Trophoblast cell (in vitro differentiated cells and primary cell): ENCODE measurements at regions not wholly inside any gene's neighbourhood (a gene's known extent, or its start where the extent isn't known, plus 50 kb on each side); places are given as distances from the start of the nearest gene placed in this dataset.

Experiments
- DNase-seq, 2 donors: peaks; one replicate each; pipeline ENCODE4 v3.0.0-alpha.2; 2016
- H2AFZ ChIP-seq: 2 replicates; pipeline ENCODE4 v1.6.1; 2013; ENCODE audit warnings: low read length, moderate library complexity, mild to moderate bottlenecking; ENCODE audit not compliant: insufficient read depth, poor library complexity
- H2AK5ac ChIP-seq: 2 replicates; pipeline ENCODE4 v1.6.1; 2013; ENCODE audit warnings: mild to moderate bottlenecking, low read length
- H2BK120ac ChIP-seq: 2 replicates; pipeline ENCODE4 v1.6.1; 2013; ENCODE audit warnings: low read length, mild to moderate bottlenecking, moderate library complexity; ENCODE audit not compliant: insufficient read depth, poor library complexity
- H2BK12ac ChIP-seq: 2 replicates; pipeline ENCODE4 v1.6.1; 2013; ENCODE audit warnings: mild to moderate bottlenecking, low read length, moderate library complexity
- H2BK5ac ChIP-seq: 2 replicates; pipeline ENCODE4 v1.6.1; 2013; ENCODE audit warnings: low read length, low read depth, moderate library complexity, mild to moderate bottlenecking; ENCODE audit not compliant: poor library complexity
- H3K14ac ChIP-seq: 2 replicates; pipeline ENCODE4 v1.6.1; 2013; ENCODE audit warnings: mild to moderate bottlenecking, low read length
- H3K18ac ChIP-seq: 2 replicates; pipeline ENCODE4 v1.6.1; 2013; ENCODE audit warnings: mild to moderate bottlenecking, low read length
- H3K23ac ChIP-seq: 2 replicates; pipeline ENCODE4 v1.6.1; 2013; ENCODE audit warnings: low read length
- H3K27ac ChIP-seq: 2 replicates; pipeline ENCODE4 v1.5.1; 2013; ENCODE audit warnings: low read depth, mild to moderate bottlenecking, inconsistent platforms, low read length, moderate library complexity
- H3K27me3 ChIP-seq: 2 replicates; pipeline ENCODE4 v1.6.1; 2013; ENCODE audit warnings: inconsistent platforms, mild to moderate bottlenecking, low read length, moderate library complexity; ENCODE audit not compliant: insufficient read depth
- H3K36me3 ChIP-seq, 2 experiments: 1 replicate in 1 of 2; 2 replicates in 1 of 2; pipeline ENCODE4 v1.6.1; 2013; ENCODE audit warnings: low read length in 2 of 2, mild to moderate bottlenecking in 2 of 2, moderate library complexity in 1 of 2; ENCODE audit not compliant: insufficient read depth in 2 of 2, control insufficient read depth in 1 of 2
- H3K4ac ChIP-seq: 2 replicates; pipeline ENCODE4 v1.6.1; 2013; ENCODE audit warnings: low read depth, mild to moderate bottlenecking, low read length, moderate library complexity
- H3K4me1 ChIP-seq, 2 experiments: 1 replicate in 1 of 2; 2 replicates in 1 of 2; pipeline ENCODE4 v1.6.1; 2013; ENCODE audit warnings: low read length in 2 of 2, mild to moderate bottlenecking in 2 of 2, moderate library complexity in 1 of 2; ENCODE audit not compliant: insufficient read depth in 2 of 2, control insufficient read depth in 1 of 2
- H3K4me2 ChIP-seq: 2 replicates; pipeline ENCODE4 v1.6.1; 2013; ENCODE audit warnings: inconsistent platforms, mild to moderate bottlenecking, low read length, moderate library complexity
- H3K4me3 ChIP-seq: 2 replicates; pipeline ENCODE4 v1.5.1; 2013; ENCODE audit warnings: mild to moderate bottlenecking, low read depth, low read length, inconsistent platforms
- H3K79me1 ChIP-seq: one replicate; pipeline ENCODE4 v1.6.1; 2013; ENCODE audit warnings: low read length
- H3K79me2 ChIP-seq: 2 replicates; pipeline ENCODE4 v1.6.1; 2013; ENCODE audit warnings: low read length, mild to moderate bottlenecking; ENCODE audit not compliant: control insufficient read depth, insufficient read depth, poor library complexity
- H3K9ac ChIP-seq: 2 replicates; pipeline ENCODE4 v1.6.1; 2013; ENCODE audit warnings: mild to moderate bottlenecking, low read length
- H3K9me3 ChIP-seq: 2 replicates; pipeline ENCODE4 v1.6.1; 2013; ENCODE audit warnings: low read depth, mild to moderate bottlenecking, control low read depth, inconsistent platforms, low read length; ENCODE audit not compliant: insufficient read depth
- H4K12ac ChIP-seq: 2 replicates; pipeline ENCODE4 v1.6.1; 2013; ENCODE audit warnings: low read depth, mild to moderate bottlenecking, low read length, moderate library complexity
- H4K8ac ChIP-seq: 2 replicates; pipeline ENCODE4 v1.6.1; 2013; ENCODE audit warnings: low read depth, mild to moderate bottlenecking, low read length, moderate library complexity
- H4K91ac ChIP-seq: one replicate; pipeline ENCODE4 v1.6.1; 2013; ENCODE audit warnings: low read depth, mild to moderate bottlenecking, low read length, moderate library complexity
- WGBS: extraction: QIAGEN DNeasy Blood & Tissue Kit; methylation state at CpG from one replicate; pipeline ENCODE4 v1.1.7; 2013; ENCODE audit warnings: missing lambda C conversion rate; ENCODE audit not compliant: insufficient read length, insufficient coverage; ENCODE audit errors: extremely low coverage; 5-methylcytosine and 5-hydroxymethylcytosine counted together

GRCh38 chr12:125353871-125354270, 288.6 kb downstream of the AACS start:
- Histone ChIP-seq H3K27me3 (no peaks in the 10 kb centered on the region), H3K4me2 (no peak overlapping the region), H2BK120ac (no peak overlapping the region), H3K79me2 (no peaks in the 10 kb centered on the region), H2AK5ac (no peak overlapping the region), H3K4me3 (no peak overlapping the region), H3K14ac (no peak overlapping the region), H2AFZ (no peak overlapping the region), H2BK12ac (no peak overlapping the region), H3K9ac (no peak overlapping the region), H3K9me3 (peaks cover 8% of the 10 kb centered on the region), H3K18ac (no peak overlapping the region), H3K36me3 (no peaks in the 10 kb centered on the region), H4K12ac (no peak overlapping the region), H4K8ac (no peak overlapping the region), H3K79me1 (no peaks in the 10 kb centered on the region), H2BK5ac (no peak overlapping the region), H3K27ac (no peak overlapping the region), H3K23ac (no peak overlapping the region), H4K91ac (no peak overlapping the region), H3K4me1 (no peaks in the 10 kb centered on the region), H3K4ac (no peak overlapping the region)
- no CpG with 5 or more reads among the region's 2 CpGs for WGBS
- DNase-seq = no peak

- H3K79me1 ChIP-seq = no peaks in the 10 kb centered on the region
- no peak overlapping the region for H2BK5ac ChIP-seq
- peaks cover 4% of the 10 kb centered on the region for H3K9me3 ChIP-seq
- H3K18ac ChIP-seq = no peak overlapping the region
- H3K27me3 ChIP-seq = no peaks in the 10 kb centered on the region
- H2AK5ac ChIP-seq = no peak overlapping the region
- no peak overlapping the region for H3K9ac ChIP-seq
- no peaks in the 10 kb centered on the region for H3K36me3 ChIP-seq
- H3K27ac ChIP-seq = no peak overlapping the region
- no peak overlapping the region for H3K4me2 ChIP-seq
- WGBS = no CpG with 5 or more reads among the region's 7 CpGs
- no peak overlapping the region for H3K4ac ChIP-seq
- no peaks in the 10 kb centered on the region for H3K79me2 ChIP-seq
- H3K14ac ChIP-seq = no peak overlapping the region
- no peak overlapping the region for H2AFZ ChIP-seq
- no peak for DNase-seq
- no peak overlapping the region for H4K12ac ChIP-seq
- H2BK12ac ChIP-seq = no peak overlapping the region
- no peak overlapping the region for H3K4me3 ChIP-seq
- no peak overlapping the region for H3K23ac ChIP-seq
- H3K4me1 ChIP-seq = peaks cover 0 to 3% of the 10 kb centered on the region in 2 experiments
- no peak overlapping the region for H2BK120ac ChIP-seq
- no peak overlapping the region for H4K8ac ChIP-seq
- no peak overlapping the region for H4K91ac ChIP-seq
Observed at GRCh38 chr12:125355614-125356013, 290.4 kb downstream of the AACS start.

- H2AFZ ChIP-seq = no peak overlapping the region
- no peak for DNase-seq
- H4K8ac ChIP-seq = no peak overlapping the region
- WGBS = no CpG with 5 or more reads among the region's 4 CpGs
- H3K4me3 ChIP-seq = no peak overlapping the region
- H2BK120ac ChIP-seq = no peak overlapping the region
- no peak overlapping the region for H3K4me2 ChIP-seq
- H3K36me3 ChIP-seq = no peaks in the 10 kb centered on the region
- H3K9ac ChIP-seq = no peak overlapping the region
- peaks cover 0 to 3% of the 10 kb centered on the region in 2 experiments for H3K4me1 ChIP-seq
- H3K18ac ChIP-seq = no peak overlapping the region
- no peaks in the 10 kb centered on the region for H3K79me1 ChIP-seq
- H3K9me3 ChIP-seq = peaks cover 4% of the 10 kb centered on the region
- H2BK12ac ChIP-seq = no peak overlapping the region
- H2BK5ac ChIP-seq = no peak overlapping the region
- H3K27me3 ChIP-seq = no peaks in the 10 kb centered on the region
- no peak overlapping the region for H4K91ac ChIP-seq
- no peak overlapping the region for H2AK5ac ChIP-seq
- no peaks in the 10 kb centered on the region for H3K79me2 ChIP-seq
- H3K4ac ChIP-seq = no peak overlapping the region
- H3K27ac ChIP-seq = no peak overlapping the region
- H3K23ac ChIP-seq = no peak overlapping the region
- H4K12ac ChIP-seq = no peak overlapping the region
- no peak overlapping the region for H3K14ac ChIP-seq
Observed at GRCh38 chr12:125356111-125356510, 290.9 kb downstream of the AACS start.

- H3K18ac ChIP-seq = no peak overlapping the region
- no peaks in the 10 kb centered on the region for H3K79me1 ChIP-seq
- no peak overlapping the region for H4K8ac ChIP-seq
- H3K23ac ChIP-seq = no peak overlapping the region
- H2BK12ac ChIP-seq = no peak overlapping the region
- H3K79me2 ChIP-seq = no peaks in the 10 kb centered on the region
- no peak overlapping the region for H3K4me3 ChIP-seq
- H2AK5ac ChIP-seq = no peak overlapping the region
- H3K4me1 ChIP-seq = peaks cover 0 to 3% of the 10 kb centered on the region in 2 experiments
- H3K9ac ChIP-seq = no peak overlapping the region
- no peak for DNase-seq
- H2BK120ac ChIP-seq = no peak overlapping the region
- no peak overlapping the region for H3K4ac ChIP-seq
- H2AFZ ChIP-seq = no peak overlapping the region
- H3K27ac ChIP-seq = no peak overlapping the region
- WGBS = no CpG with 5 or more reads among the region's 3 CpGs
- no peaks in the 10 kb centered on the region for H3K27me3 ChIP-seq
- no peak overlapping the region for H3K4me2 ChIP-seq
- peaks cover 4% of the 10 kb centered on the region for H3K9me3 ChIP-seq
- no peaks in the 10 kb centered on the region for H3K36me3 ChIP-seq
- no peak overlapping the region for H3K14ac ChIP-seq
- H2BK5ac ChIP-seq = no peak overlapping the region
- no peak overlapping the region for H4K91ac ChIP-seq
- H4K12ac ChIP-seq = no peak overlapping the region
Observed at GRCh38 chr12:125357561-125357960, 292.3 kb downstream of the AACS start.
